ENCODE measurements at regions not wholly inside any gene's neighbourhood (a gene's known extent, or its start where the extent isn't known, plus 50 kb on each side); places are given as distances from the start of the nearest gene placed in this dataset.
A peak's percentile ranks its signal among the peaks of the same experiment; 100 is the strongest.

DNA sequence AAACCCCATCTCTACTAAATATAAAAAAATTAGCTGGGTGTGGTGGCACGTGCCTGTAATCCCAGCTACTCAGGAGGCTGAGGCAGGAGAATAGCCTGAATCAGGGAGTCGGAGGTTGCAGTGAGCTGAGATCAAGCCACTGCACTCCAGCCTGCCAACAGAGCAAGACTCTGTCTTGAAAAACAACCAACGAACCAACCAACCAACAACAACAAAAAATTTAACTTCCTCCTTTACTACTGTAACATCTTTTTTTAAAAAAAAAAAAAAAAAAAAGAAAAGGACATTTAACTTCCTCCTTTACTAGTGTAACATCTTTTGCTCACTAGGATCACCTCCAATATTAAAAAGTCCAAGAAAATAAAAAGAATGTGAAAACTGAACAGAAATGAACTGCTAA, 92.3 kb upstream of the TMEM168 start:
- TF ChIP-seq, protein P1, sequence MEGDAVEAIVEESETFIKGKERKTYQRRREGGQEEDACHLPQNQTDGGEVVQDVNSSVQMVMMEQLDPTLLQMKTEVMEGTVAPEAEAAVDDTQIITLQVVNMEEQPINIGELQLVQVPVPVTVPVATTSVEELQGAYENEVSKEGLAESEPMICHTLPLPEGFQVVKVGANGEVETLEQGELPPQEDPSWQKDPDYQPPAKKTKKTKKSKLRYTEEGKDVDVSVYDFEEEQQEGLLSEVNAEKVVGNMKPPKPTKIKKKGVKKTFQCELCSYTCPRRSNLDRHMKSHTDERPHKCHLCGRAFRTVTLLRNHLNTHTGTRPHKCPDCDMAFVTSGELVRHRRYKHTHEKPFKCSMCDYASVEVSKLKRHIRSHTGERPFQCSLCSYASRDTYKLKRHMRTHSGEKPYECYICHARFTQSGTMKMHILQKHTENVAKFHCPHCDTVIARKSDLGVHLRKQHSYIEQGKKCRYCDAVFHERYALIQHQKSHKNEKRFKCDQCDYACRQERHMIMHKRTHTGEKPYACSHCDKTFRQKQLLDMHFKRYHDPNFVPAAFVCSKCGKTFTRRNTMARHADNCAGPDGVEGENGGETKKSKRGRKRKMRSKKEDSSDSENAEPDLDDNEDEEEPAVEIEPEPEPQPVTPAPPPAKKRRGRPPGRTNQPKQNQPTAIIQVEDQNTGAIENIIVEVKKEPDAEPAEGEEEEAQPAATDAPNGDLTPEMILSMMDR (IDR thresholded peaks at IDR 0.05; ENCODE audit: control insufficient read depth, extremely low read depth, insufficient read depth): no peak

DNA sequence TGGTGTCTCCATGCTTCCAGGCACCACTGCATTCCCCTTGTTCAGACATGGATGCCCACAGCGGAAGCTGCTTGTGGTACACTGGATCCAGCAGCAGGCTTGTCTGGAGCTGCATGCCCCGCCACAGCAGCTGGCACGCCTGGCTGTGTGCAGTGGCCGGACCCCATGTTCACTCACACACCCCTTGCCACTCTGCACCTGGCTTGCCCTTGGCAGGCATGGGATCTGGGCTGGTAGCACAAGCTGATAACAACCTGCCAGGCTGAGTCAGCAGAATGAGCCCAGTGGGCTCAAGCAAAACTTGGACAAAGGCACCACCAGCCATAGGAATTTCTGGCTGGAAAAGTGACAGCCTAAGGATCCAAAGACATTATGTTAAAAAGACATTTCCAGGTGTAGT, 91.8 kb upstream of the TMEM168 start:
- H3K4me3 ChIP-seq (ENCODE audit: low read depth, low read length): no peak overlapping the region
- no peak for DNase-seq (ENCODE audit: low read depth)
- TF ChIP-seq, protein P1 (IDR thresholded peaks at IDR 0.05; ENCODE audit: control insufficient read depth, extremely low read depth, insufficient read depth): no peak

More for the DNA sequence above, 92.3 kb upstream of the TMEM168 start:
- no peak for DNase-seq (ENCODE audit: low read depth)
- no peak overlapping the region for H3K4me3 ChIP-seq (ENCODE audit: low read depth, low read length)

DNA sequence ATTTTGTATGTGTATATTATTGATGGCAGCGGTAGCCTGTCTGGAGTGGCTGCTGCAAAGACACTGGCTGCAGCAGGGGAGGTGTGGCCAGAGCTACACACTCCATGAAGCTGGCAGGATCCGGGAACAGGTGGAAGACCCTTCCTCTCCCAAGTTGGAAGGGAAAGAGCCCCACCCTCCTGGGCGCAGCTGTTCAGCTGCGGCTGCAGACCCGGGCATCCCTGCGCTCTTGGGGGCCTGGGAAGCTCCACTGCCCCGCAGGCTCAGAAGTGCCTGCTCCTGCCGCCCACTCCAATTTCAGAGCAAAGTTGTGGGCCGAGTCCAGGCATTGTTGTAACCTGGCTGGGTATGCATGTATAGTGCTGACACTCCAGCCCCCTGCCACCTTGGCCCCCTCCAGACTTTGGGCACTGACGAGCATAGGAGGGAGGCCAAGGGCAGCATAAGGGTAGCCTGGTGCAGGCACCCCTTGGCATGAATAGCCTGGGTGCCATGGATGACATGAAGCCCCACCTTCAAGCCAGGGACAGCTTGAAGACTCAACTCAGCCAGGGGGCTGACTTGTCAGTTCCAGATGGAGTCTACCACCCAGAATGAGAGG, 90.7 kb upstream of the TMEM168 start:
- H3K4me3 ChIP-seq (ENCODE audit: low read depth, low read length): no peak overlapping the region
- no peak for DNase-seq (ENCODE audit: low read depth)
- TF ChIP-seq, protein P1 (IDR thresholded peaks at IDR 0.05; ENCODE audit: control insufficient read depth, extremely low read depth, insufficient read depth): no peak

DNA sequence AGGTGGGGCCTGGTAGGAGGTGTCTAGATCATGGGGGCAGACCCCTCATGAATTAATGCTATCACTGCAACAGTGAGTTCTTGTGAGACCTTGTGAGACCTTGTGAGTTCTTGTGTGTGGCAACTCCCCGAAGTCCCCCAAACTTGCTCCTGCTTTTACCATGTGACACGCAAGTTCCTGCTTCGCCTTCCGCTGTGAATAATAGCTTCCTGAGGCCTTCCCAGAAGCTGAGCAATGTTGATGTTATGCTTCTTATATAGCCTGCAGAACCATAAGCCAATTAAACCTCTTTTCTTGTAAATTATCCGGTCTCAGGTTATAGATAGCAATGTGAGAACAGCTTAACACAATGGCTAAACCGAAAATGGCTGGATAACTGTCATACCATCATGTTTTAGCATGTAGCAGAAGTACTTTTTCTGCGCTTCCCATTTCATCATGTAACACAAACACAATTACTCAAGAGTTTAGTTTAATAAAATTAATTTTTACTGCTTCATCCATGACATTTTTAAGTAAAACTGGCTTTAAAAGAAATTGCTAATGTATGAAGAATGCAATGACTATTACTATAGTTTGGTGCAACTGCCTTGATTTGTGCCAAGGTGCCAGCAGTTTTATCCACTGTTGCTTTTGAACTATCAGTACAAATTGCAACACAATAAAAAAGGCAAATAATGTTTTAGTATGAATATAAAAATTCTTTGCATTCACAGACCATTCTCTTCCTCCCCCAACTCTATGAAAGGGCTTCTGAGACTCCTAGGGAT, 87.7 kb upstream of the TMEM168 start:
- H3K4me3 ChIP-seq (ENCODE audit: low read depth, low read length): no peak overlapping the region
- TF ChIP-seq, protein P1 (IDR thresholded peaks at IDR 0.05; ENCODE audit: control insufficient read depth, extremely low read depth, insufficient read depth): no peak
- no peak for DNase-seq (ENCODE audit: low read depth)

DNA sequence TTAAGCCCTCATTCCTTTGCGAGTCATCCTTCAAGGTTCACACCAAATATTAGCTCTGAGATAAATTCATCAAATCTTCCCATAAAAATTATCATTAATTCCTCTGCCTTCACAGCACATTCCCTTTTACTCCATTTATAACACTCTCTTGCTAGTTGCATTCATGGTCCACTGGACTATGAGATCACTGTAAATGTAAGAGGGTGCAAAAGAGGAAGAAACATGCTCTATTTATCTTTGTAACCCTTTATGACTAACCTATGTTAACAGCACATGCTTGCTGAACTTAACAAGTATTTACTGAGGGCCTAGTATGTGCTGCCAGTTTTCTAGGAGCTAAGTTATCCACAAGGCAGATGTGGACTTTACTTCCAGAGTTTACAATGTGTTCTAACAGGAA, 86.7 kb upstream of the TMEM168 start:
- peak; percentile 15 for DNase-seq (ENCODE audit: low read depth)
- no peak overlapping the region for H3K4me3 ChIP-seq (ENCODE audit: low read depth, low read length)
- TF ChIP-seq, protein P1 (IDR thresholded peaks at IDR 0.05; ENCODE audit: control insufficient read depth, extremely low read depth, insufficient read depth): no peak

DNA sequence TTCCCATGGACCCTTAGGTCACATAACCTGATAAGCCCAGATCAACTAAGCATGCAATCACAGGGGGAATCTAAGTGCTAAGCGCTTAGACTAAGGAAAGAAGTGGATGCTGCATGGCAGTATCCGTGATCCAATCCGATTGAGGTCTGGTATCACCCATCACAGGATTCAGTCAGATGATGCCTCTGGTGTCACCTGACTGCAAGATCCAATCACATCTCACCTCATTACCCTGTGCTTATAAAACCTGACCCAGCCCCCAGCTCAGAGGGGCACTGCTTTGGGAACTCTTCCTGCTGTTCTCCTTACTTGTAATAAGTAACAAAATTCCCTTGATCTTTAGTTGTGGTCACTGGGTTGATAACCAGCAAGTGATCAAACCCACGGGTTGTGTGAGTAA, 84.7 kb upstream of the TMEM168 start:
- no peak overlapping the region for H3K4me3 ChIP-seq (ENCODE audit: low read depth, low read length)
- DNase-seq (ENCODE audit: low read depth): no peak
- TF ChIP-seq, protein P1 (IDR thresholded peaks at IDR 0.05; ENCODE audit: control insufficient read depth, extremely low read depth, insufficient read depth): no peak
